ENCODE measurements at regions not wholly inside any gene's neighbourhood (a gene's known extent, or its start where the extent isn't known, plus 50 kb on each side); places are given as distances from the start of the nearest gene placed in this dataset.

GRCh38 chr6:126268092-126268491 lies 71.8 kb upstream of the CENPW start:
- no peak overlapping the region for H2AFZ ChIP-seq (ENCODE audit: low read length)
- H3K4me1 ChIP-seq (ENCODE audit: insufficient read depth, low read length), result no peaks in the 10 kb centered on the region
- no peak for DNase-seq (ENCODE audit: insufficient read length, low spot score, missing footprints)
- no peaks in the 10 kb centered on the region for H3K9me3 ChIP-seq (ENCODE audit: low read depth, low read length)
- H3K79me2 ChIP-seq (ENCODE audit: insufficient read depth, low read length), result no peaks in the 10 kb centered on the region
- H4K20me1 ChIP-seq (ENCODE audit: insufficient read depth, low read length), result no peaks in the 10 kb centered on the region
- no peak overlapping the region for H3K4me2 ChIP-seq (ENCODE audit: insufficient read depth, low read length)
- no peaks in the 10 kb centered on the region for H3K36me3 ChIP-seq (ENCODE audit: insufficient read depth, low read length)
- TF ChIP-seq, protein P1, sequence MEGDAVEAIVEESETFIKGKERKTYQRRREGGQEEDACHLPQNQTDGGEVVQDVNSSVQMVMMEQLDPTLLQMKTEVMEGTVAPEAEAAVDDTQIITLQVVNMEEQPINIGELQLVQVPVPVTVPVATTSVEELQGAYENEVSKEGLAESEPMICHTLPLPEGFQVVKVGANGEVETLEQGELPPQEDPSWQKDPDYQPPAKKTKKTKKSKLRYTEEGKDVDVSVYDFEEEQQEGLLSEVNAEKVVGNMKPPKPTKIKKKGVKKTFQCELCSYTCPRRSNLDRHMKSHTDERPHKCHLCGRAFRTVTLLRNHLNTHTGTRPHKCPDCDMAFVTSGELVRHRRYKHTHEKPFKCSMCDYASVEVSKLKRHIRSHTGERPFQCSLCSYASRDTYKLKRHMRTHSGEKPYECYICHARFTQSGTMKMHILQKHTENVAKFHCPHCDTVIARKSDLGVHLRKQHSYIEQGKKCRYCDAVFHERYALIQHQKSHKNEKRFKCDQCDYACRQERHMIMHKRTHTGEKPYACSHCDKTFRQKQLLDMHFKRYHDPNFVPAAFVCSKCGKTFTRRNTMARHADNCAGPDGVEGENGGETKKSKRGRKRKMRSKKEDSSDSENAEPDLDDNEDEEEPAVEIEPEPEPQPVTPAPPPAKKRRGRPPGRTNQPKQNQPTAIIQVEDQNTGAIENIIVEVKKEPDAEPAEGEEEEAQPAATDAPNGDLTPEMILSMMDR (IDR thresholded peaks at IDR 0.05; ENCODE audit: extremely low read depth, low read depth, low read length), result no peak
- H3K27me3 ChIP-seq (ENCODE audit: insufficient read depth, low read length), result no peaks in the 10 kb centered on the region
- no peak overlapping the region for H3K4me3 ChIP-seq (ENCODE audit: insufficient read depth, low read length)
- no peak overlapping the region for H3K27ac ChIP-seq (ENCODE audit: low read depth, low read length)

- H2AFZ ChIP-seq (ENCODE audit: low read length), result no peak overlapping the region
- no peak overlapping the region for H3K27ac ChIP-seq (ENCODE audit: low read depth, low read length)
- H3K36me3 ChIP-seq (ENCODE audit: insufficient read depth, low read length), result no peaks in the 10 kb centered on the region
- no peaks in the 10 kb centered on the region for H3K27me3 ChIP-seq (ENCODE audit: insufficient read depth, low read length)
- H4K20me1 ChIP-seq (ENCODE audit: insufficient read depth, low read length), result no peaks in the 10 kb centered on the region
- H3K4me3 ChIP-seq (ENCODE audit: insufficient read depth, low read length), result no peak overlapping the region
- DNase-seq (ENCODE audit: insufficient read length, low spot score, missing footprints), result no peak
- no peaks in the 10 kb centered on the region for H3K4me1 ChIP-seq (ENCODE audit: insufficient read depth, low read length)
- H3K79me2 ChIP-seq (ENCODE audit: insufficient read depth, low read length), result no peaks in the 10 kb centered on the region
- no peak overlapping the region for H3K4me2 ChIP-seq (ENCODE audit: insufficient read depth, low read length)
- TF ChIP-seq, protein P1 (IDR thresholded peaks at IDR 0.05; ENCODE audit: extremely low read depth, low read depth, low read length), result no peak
- no peaks in the 10 kb centered on the region for H3K9me3 ChIP-seq (ENCODE audit: low read depth, low read length)
Observed at GRCh38 chr6:126280287-126280686, 59.6 kb upstream of the CENPW start.

GRCh38 chr6:126285871-126286365 lies 54.0 kb upstream of the CENPW start:
- Histone ChIP-seq H3K36me3 (ENCODE audit: insufficient read depth, low read length) (no peaks in the 10 kb centered on the region), H4K20me1 (ENCODE audit: insufficient read depth, low read length) (no peaks in the 10 kb centered on the region), H3K27me3 (ENCODE audit: insufficient read depth, low read length) (no peaks in the 10 kb centered on the region), H3K4me3 (ENCODE audit: insufficient read depth, low read length) (no peak overlapping the region), H3K79me2 (ENCODE audit: insufficient read depth, low read length) (no peaks in the 10 kb centered on the region), H2AFZ (ENCODE audit: low read length) (no peak overlapping the region), H3K4me1 (ENCODE audit: insufficient read depth, low read length) (no peaks in the 10 kb centered on the region), H3K4me2 (ENCODE audit: insufficient read depth, low read length) (no peak overlapping the region), H3K27ac (ENCODE audit: low read depth, low read length) (no peak overlapping the region), H3K9me3 (ENCODE audit: low read depth, low read length) (no peaks in the 10 kb centered on the region)
- TF ChIP-seq, protein P1 (IDR thresholded peaks at IDR 0.05; ENCODE audit: extremely low read depth, low read depth, low read length), result no peak
- no peak for DNase-seq (ENCODE audit: insufficient read length, low spot score, missing footprints)
